ENCODE measurements at regions not wholly inside any gene's neighbourhood (a gene's known extent, or its start where the extent isn't known, plus 50 kb on each side); places are given as distances from the start of the nearest gene placed in this dataset.

GRCh38 chr2:144237108-144237507 lies 282.8 kb downstream of the ZEB2 start:
- TF ChIP-seq POLR2A (IDR thresholded peaks at IDR 0.05): no peak
- TF ChIP-seq CTCF (IDR thresholded peaks at IDR 0.05): no peak
